H1 (cell line): ENCODE measurements at regions not wholly inside any gene's neighbourhood (a gene's known extent, or its start where the extent isn't known, plus 50 kb on each side); places are given as distances from the start of the nearest gene placed in this dataset.

Experiments used
- CTCF ChIA-PET: fragments of 300-600 bp; sonication (Branson Sonifier 250); formaldehyde crosslinking; loops from one replicate; lab custom pipeline; 2021; ENCODE audit not compliant: partially characterized antibody; lab: Charles Lee
- POLR2A ChIA-PET: fragments of 300-600 bp; sonication (Branson Sonifier 250); formaldehyde crosslinking; loops from one replicate; lab custom pipeline; 2021; ENCODE audit warnings: inconsistent platforms; ENCODE audit not compliant: partially characterized antibody; lab: Charles Lee
- DNase-seq, 2 experiments: peaks; one replicate each; pipeline versions ENCODE4 v3.0.0 to v3.0.0-alpha.2; 2010 to 2022; ENCODE audit warnings: low spot score in 2 of 2, low read depth in 1 of 2, mixed read lengths in 1 of 2
- FAIRE-seq: peaks from 2 replicates; lab custom pipeline; 2011; peaks lifted over from hg19 to GRCh38; lab: Jason Lieb, UNC
- H2AFZ ChIP-seq: 2 replicates; pipeline ENCODE4 v1.8.1; 2012; ENCODE audit warnings: low read length, inconsistent platforms
- H2AK5ac ChIP-seq: 2 replicates; pipeline ENCODE4 v1.6.1; 2013; ENCODE audit warnings: low read depth, low read length
- H2BK120ac ChIP-seq: replicated peaks from 2 replicates; pipeline ENCODE3; 2013; ENCODE audit warnings: low read depth, low read length, inconsistent platforms
- H2BK12ac ChIP-seq: 2 replicates; pipeline ENCODE4 v1.6.1; 2013; ENCODE audit warnings: low read depth, low read length
- H2BK15ac ChIP-seq: 2 replicates; pipeline ENCODE4 v1.6.1; 2013; ENCODE audit warnings: low read length
- H2BK20ac ChIP-seq: 2 replicates; pipeline ENCODE4 v1.6.1; 2013; ENCODE audit warnings: low read length
- H2BK5ac ChIP-seq: 2 replicates; pipeline ENCODE4 v1.6.1; 2013; ENCODE audit warnings: low read depth, low read length
- H3K14ac ChIP-seq: 2 replicates; pipeline ENCODE4 v1.6.1; 2013; ENCODE audit warnings: inconsistent platforms; ENCODE audit not compliant: insufficient read length
- H3K18ac ChIP-seq: 2 replicates; pipeline ENCODE4 v1.6.1; 2013; ENCODE audit warnings: low read length; ENCODE audit errors: extremely low read depth
- H3K23ac ChIP-seq: 2 replicates; pipeline ENCODE4 v1.6.1; 2013; ENCODE audit warnings: inconsistent platforms; ENCODE audit not compliant: insufficient read length
- H3K23me2 ChIP-seq: 2 replicates; pipeline ENCODE4 v1.6.1; 2013; ENCODE audit warnings: low read depth, low read length
- H3K27ac ChIP-seq: 2 replicates; pipeline ENCODE4 v1.6.1; 2011; ENCODE audit warnings: low read depth, low read length, inconsistent platforms
- H3K27me3 ChIP-seq, 4 experiments: replicated peaks in 1 of 4; 1 replicate in 1 of 4; 2 replicates in 3 of 4; pipeline versions ENCODE4 v1.6.1 to v1.8.1; 2011 to 2013; ENCODE audit warnings: low read length in 3 of 4, mild to moderate bottlenecking in 3 of 4, inconsistent platforms in 2 of 4, mixed read lengths in 2 of 4, moderate library complexity in 1 of 4; ENCODE audit not compliant: control insufficient read depth in 3 of 4, insufficient read depth in 3 of 4; ENCODE audit errors: extremely low read depth in 1 of 4
- H3K36me3 ChIP-seq, 4 experiments: 2 replicates each; pipeline versions ENCODE4 v1.6.1 to v1.8.1; 2011 to 2013; ENCODE audit warnings: mild to moderate bottlenecking in 4 of 4, low read length in 3 of 4, moderate library complexity in 2 of 4, control low read depth in 1 of 4, inconsistent platforms in 1 of 4; ENCODE audit not compliant: insufficient read depth in 4 of 4, control insufficient read depth in 2 of 4
- H3K4ac ChIP-seq: replicated peaks from 2 replicates; pipeline ENCODE3; 2013; ENCODE audit warnings: low read length, low read depth, mixed read lengths, inconsistent platforms; ENCODE audit not compliant: insufficient read length
- H3K4me1 ChIP-seq, 4 experiments: replicated peaks in 1 of 4; 1 replicate in 1 of 4; 2 replicates in 3 of 4; pipeline versions ENCODE4 v1.6.1 to v1.8.1; 2011 to 2013; ENCODE audit warnings: low read length in 3 of 4, inconsistent platforms in 2 of 4, mixed read lengths in 1 of 4; ENCODE audit not compliant: insufficient read depth in 4 of 4, control insufficient read depth in 3 of 4
- H3K4me2 ChIP-seq, 2 experiments: 2 replicates each; pipeline versions ENCODE4 v1.6.1 to v1.8.1; 2011 to 2013; ENCODE audit warnings: low read depth in 2 of 2, low read length in 2 of 2, control low read depth in 1 of 2, inconsistent platforms in 1 of 2, mild to moderate bottlenecking in 1 of 2; ENCODE audit not compliant: insufficient read depth in 1 of 2
- H3K4me3 ChIP-seq, 4 experiments: fragments of 200-600, 300-600 bp in 1 of 4; sonication (generic), shearing (Covaris generic), sonication (Bioruptor Twin) in 1 of 4; 2 replicates each; pipeline versions ENCODE4 v1.5.1 to v1.8.1; 2011 to 2016; ENCODE audit warnings: low read length in 4 of 4, low read depth in 3 of 4, control low read depth in 2 of 4, inconsistent platforms in 2 of 4, mild to moderate bottlenecking in 2 of 4, mixed read lengths in 1 of 4, moderate library complexity in 1 of 4; ENCODE audit not compliant: insufficient read depth in 2 of 4; ENCODE audit errors: extremely low read depth in 1 of 4
- H3K56ac ChIP-seq: replicated peaks from 2 replicates; pipeline ENCODE3; 2013; ENCODE audit warnings: low read depth, mild to moderate bottlenecking, mixed read lengths, low read length, inconsistent platforms; ENCODE audit not compliant: insufficient read length
- H3K79me1 ChIP-seq: 2 replicates; pipeline ENCODE4 v1.6.1; 2013; ENCODE audit warnings: low read depth, low read length, control low read depth
- H3K79me2 ChIP-seq, 2 experiments: 2 replicates each; pipeline versions ENCODE4 v1.6.1 to v1.8.1; 2012 to 2013; ENCODE audit warnings: low read length in 2 of 2, mild to moderate bottlenecking in 2 of 2, inconsistent platforms in 1 of 2; ENCODE audit not compliant: insufficient read depth in 2 of 2, control insufficient read depth in 1 of 2
- H3K9ac ChIP-seq, 4 experiments: replicated peaks in 1 of 4; 1 replicate in 1 of 4; 2 replicates in 3 of 4; pipeline versions ENCODE4 v1.6.1 to v1.8.1; 2011 to 2013; ENCODE audit warnings: low read depth in 3 of 4, low read length in 3 of 4, control low read depth in 2 of 4, mild to moderate bottlenecking in 2 of 4, moderate library complexity in 2 of 4, inconsistent platforms in 1 of 4; ENCODE audit errors: extremely low read depth in 1 of 4
- H3K9me3 ChIP-seq, 2 experiments: 2 replicates each; pipeline versions ENCODE4 v1.6.1 to v1.8.1; 2012 to 2013; ENCODE audit warnings: mild to moderate bottlenecking in 2 of 2, moderate library complexity in 2 of 2, control low read depth in 1 of 2, inconsistent platforms in 1 of 2, low read depth in 1 of 2, low read length in 1 of 2, mixed read lengths in 1 of 2; ENCODE audit not compliant: insufficient read depth in 2 of 2
- H4K20me1 ChIP-seq, 2 experiments: replicated peaks in 1 of 2; 2 replicates each; pipeline versions ENCODE3 to v1.8.1; 2011 to 2013; ENCODE audit warnings: inconsistent platforms in 2 of 2, low read length in 2 of 2, mild to moderate bottlenecking in 1 of 2; ENCODE audit not compliant: insufficient read depth in 2 of 2, control insufficient read depth in 1 of 2
- H4K5ac ChIP-seq: 2 replicates; pipeline ENCODE4 v1.6.1; 2013; ENCODE audit warnings: low read length, low read depth, mixed read lengths, inconsistent platforms; ENCODE audit not compliant: insufficient read length
- H4K8ac ChIP-seq: 2 replicates; pipeline ENCODE4 v1.8.0; 2013; ENCODE audit warnings: mild to moderate bottlenecking, moderate library complexity, low read length, inconsistent platforms; ENCODE audit not compliant: insufficient read depth; ENCODE audit errors: extremely low read depth
- H4K91ac ChIP-seq: replicated peaks from 2 replicates; pipeline ENCODE3; 2013; ENCODE audit warnings: low read length, mixed read lengths, inconsistent platforms; ENCODE audit not compliant: insufficient read length
- ATF2 ChIP-seq: IDR thresholded peaks from 2 replicates; pipeline ENCODE4 v1.6.1; 2012; ENCODE audit warnings: low read length, inconsistent platforms
- CREB1 ChIP-seq: IDR thresholded peaks from 2 replicates; pipeline ENCODE4 v1.6.1; 2012; ENCODE audit warnings: inconsistent platforms
- EGR1 ChIP-seq: IDR thresholded peaks from 2 replicates; pipeline ENCODE4 v1.6.1; 2011; ENCODE audit warnings: low read depth, low read length, borderline replicate concordance
- KDM1A ChIP-seq: fragments of 200-600, 300-600 bp; sonication (generic); IDR thresholded peaks from 2 replicates; pipeline ENCODE4 v1.7.1; 2016; ENCODE audit warnings: mild to moderate bottlenecking, low read length, borderline replicate concordance
- NRF1 ChIP-seq: IDR thresholded peaks from 2 replicates; pipeline ENCODE4 v1.6.1; 2011; ENCODE audit warnings: mild to moderate bottlenecking, low read depth, low read length, improper control_type of control experiment
- RBBP5 ChIP-seq: IDR thresholded peaks from 2 replicates; pipeline ENCODE4 v1.7.1; 2012; ENCODE audit warnings: low read depth, mild to moderate bottlenecking, inconsistent platforms, low read length, moderate library complexity, borderline replicate concordance
- SP1 ChIP-seq: IDR thresholded peaks from 2 replicates; pipeline ENCODE4 v1.6.1; 2011; ENCODE audit warnings: low read depth, low read length
- SP4 ChIP-seq: IDR thresholded peaks from 2 replicates; pipeline ENCODE4 v1.6.1; 2012; ENCODE audit warnings: low read length, inconsistent platforms
- SRF ChIP-seq: IDR thresholded peaks from 2 replicates; pipeline ENCODE4 v1.6.1; 2011; ENCODE audit warnings: mild to moderate bottlenecking, low read depth, low read length, moderate library complexity
- TAF7 ChIP-seq: optimal IDR thresholded peaks from 2 replicates; pipeline ENCODE3; 2011; ENCODE audit warnings: low read depth, mild to moderate bottlenecking, inconsistent platforms, low read length, moderate library complexity, borderline replicate concordance
- TEAD4 ChIP-seq: IDR thresholded peaks from 2 replicates; pipeline ENCODE4 v1.6.1; 2012; ENCODE audit warnings: low read depth, low read length, inconsistent platforms, mixed read lengths
- WGBS, 2 experiments: shearing (Covaris generic) in 1 of 2; methylation state at CpG; one replicate each; pipeline versions ENCODE4 v1.1.6 to v1.1.7; 2013 to 2015; ENCODE audit warnings: low lambda C conversion rate in 2 of 2, mixed read lengths in 2 of 2, inconsistent platforms in 1 of 2, low coverage in 1 of 2, missing lambda C conversion rate in 1 of 2; ENCODE audit not compliant: insufficient replicate concordance in 2 of 2, insufficient coverage in 1 of 2, insufficient read length in 1 of 2; ENCODE audit errors: extremely low coverage in 1 of 2, missing lambda C conversion rate in 1 of 2; 5-methylcytosine and 5-hydroxymethylcytosine counted together

- no peak overlapping the region for H3K23ac ChIP-seq
- H4K91ac ChIP-seq: no peak overlapping the region
- H4K8ac ChIP-seq: no peak overlapping the region
- no peak overlapping the region for H3K4ac ChIP-seq
- no peak for DNase-seq
- H2BK20ac ChIP-seq: no peak overlapping the region
- H2AFZ ChIP-seq: no peak overlapping the region
- H3K14ac ChIP-seq: no peak overlapping the region
- H3K23me2 ChIP-seq: no peaks in the 10 kb centered on the region
- H3K79me1 ChIP-seq: no peaks in the 10 kb centered on the region
- no peak for FAIRE-seq
- H2BK12ac ChIP-seq: no peak overlapping the region
- CTCF ChIA-PET: interaction anchor here (1.1 kb wide), 1 partner anchor 416 kb away, joined by 3 read pairs; no protein-coding TSS in a partner anchor
- no peak overlapping the region for H3K4me3 ChIP-seq
- H2BK120ac ChIP-seq: no peak overlapping the region
- H4K20me1 ChIP-seq: no peaks in the 10 kb centered on the region
- no peaks in the 10 kb centered on the region for H3K4me1 ChIP-seq
- no peak overlapping the region for H3K9ac ChIP-seq
- H2BK15ac ChIP-seq: no peak overlapping the region
- no peak overlapping the region for H2AK5ac ChIP-seq
- no peaks in the 10 kb centered on the region for H3K79me2 ChIP-seq
- 0 out of 2 replicates have a peak overlapping the region, but pooled peaks have one; percentile 11 for H2BK5ac ChIP-seq
- H3K27ac ChIP-seq: no peak overlapping the region
- POLR2A ChIA-PET: no interaction called here
- no peak overlapping the region for H3K56ac ChIP-seq
- TF ChIP-seq TEAD4 (no peak), SP4 (no peak), EGR1 (no peak), TAF7 (no peak), ATF2 (no peak), RBBP5 (no peak), SP1 (no peak), SRF (no peak), KDM1A (no peak), NRF1 (no peak), CREB1 (no peak)
- no peaks in the 10 kb centered on the region for H3K27me3 ChIP-seq
- no peak overlapping the region for H3K4me2 ChIP-seq
- no peaks in the 10 kb centered on the region for H3K9me3 ChIP-seq
- 97% methylated on average over 2 of the region's 2 CpGs; no CpG with 5 or more reads in 1 of the 2 experiments for WGBS, 2 experiments
- H3K18ac ChIP-seq: no peak overlapping the region
- no peaks in the 10 kb centered on the region for H3K36me3 ChIP-seq
- no peak overlapping the region for H4K5ac ChIP-seq
Measured at GRCh38 chr2:12597610-12598009, 119.1 kb upstream of the TRIB2 start.
